ENCODE measurements at regions not wholly inside any gene's neighbourhood (a gene's known extent, or its start where the extent isn't known, plus 50 kb on each side); places are given as distances from the start of the nearest gene placed in this dataset.

DNA sequence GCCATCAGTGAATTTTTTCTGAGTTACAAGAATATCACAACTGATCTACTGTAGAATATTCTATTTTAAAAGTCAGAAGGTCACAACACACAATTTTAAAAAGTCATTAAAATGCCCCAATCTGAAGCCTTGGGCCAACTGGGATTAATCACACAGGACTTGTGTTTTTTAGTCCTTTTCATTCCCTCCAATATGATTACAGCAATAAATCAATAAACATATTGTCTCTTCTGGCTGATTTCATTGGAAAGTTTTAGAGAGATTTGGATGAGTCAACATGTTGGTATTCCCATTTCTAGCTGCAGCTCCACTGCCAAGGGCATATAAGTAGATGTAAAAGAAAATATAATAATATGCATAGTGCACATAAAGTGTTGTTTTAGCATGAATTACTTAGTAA is 85.8 kb downstream of the NIBAN1 start:
- TF ChIP-seq POLR2A (IDR thresholded peaks at IDR 0.05), result no peak
- TF ChIP-seq, protein P1, sequence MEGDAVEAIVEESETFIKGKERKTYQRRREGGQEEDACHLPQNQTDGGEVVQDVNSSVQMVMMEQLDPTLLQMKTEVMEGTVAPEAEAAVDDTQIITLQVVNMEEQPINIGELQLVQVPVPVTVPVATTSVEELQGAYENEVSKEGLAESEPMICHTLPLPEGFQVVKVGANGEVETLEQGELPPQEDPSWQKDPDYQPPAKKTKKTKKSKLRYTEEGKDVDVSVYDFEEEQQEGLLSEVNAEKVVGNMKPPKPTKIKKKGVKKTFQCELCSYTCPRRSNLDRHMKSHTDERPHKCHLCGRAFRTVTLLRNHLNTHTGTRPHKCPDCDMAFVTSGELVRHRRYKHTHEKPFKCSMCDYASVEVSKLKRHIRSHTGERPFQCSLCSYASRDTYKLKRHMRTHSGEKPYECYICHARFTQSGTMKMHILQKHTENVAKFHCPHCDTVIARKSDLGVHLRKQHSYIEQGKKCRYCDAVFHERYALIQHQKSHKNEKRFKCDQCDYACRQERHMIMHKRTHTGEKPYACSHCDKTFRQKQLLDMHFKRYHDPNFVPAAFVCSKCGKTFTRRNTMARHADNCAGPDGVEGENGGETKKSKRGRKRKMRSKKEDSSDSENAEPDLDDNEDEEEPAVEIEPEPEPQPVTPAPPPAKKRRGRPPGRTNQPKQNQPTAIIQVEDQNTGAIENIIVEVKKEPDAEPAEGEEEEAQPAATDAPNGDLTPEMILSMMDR (IDR thresholded peaks at IDR 0.05), result no peak
